ENCODE measurements at regions not wholly inside any gene's neighbourhood (a gene's known extent, or its start where the extent isn't known, plus 50 kb on each side); places are given as distances from the start of the nearest gene placed in this dataset.

- ChIA-PET CTCF (no interaction called here), POLR2A (no interaction called here)
Measured at GRCh38 chr15:70337277-70338186, 239.8 kb upstream of the TLE3 start.

- ChIA-PET POLR2A (no interaction called here), CTCF (no interaction called here)
Measured at GRCh38 chr15:70336425-70337009, 238.8 kb upstream of the TLE3 start.

- POLR2A ChIA-PET, result no interaction called here
- CTCF ChIA-PET, result no interaction called here
Measured at GRCh38 chr15:70334286-70334685, 236.6 kb upstream of the TLE3 start.

- ChIA-PET CTCF (no interaction called here), POLR2A (no interaction called here)
Measured at GRCh38 chr15:70329179-70329578, 231.5 kb upstream of the TLE3 start.

GRCh38 chr15:70328679-70329115 is 231.0 kb upstream of the TLE3 start:
- ChIA-PET POLR2A (no interaction called here), CTCF (no interaction called here)

- ChIA-PET CTCF (no interaction called here), POLR2A (no interaction called here)
Measured at GRCh38 chr15:70327856-70328678, 230.3 kb upstream of the TLE3 start.

- CTCF ChIA-PET, result interaction anchor here (0.6 to 0.7 kb wide), 2 partner anchors 19 to 55 kb away, joined by 3 read pairs; no protein-coding TSS in a partner anchor
- POLR2A ChIA-PET, result no interaction called here
Measured at GRCh38 chr15:70327328-70327855, 229.7 kb upstream of the TLE3 start.

- POLR2A ChIA-PET, result no interaction called here
- CTCF ChIA-PET, result no interaction called here
Measured at GRCh38 chr15:70324001-70324974, 226.6 kb upstream of the TLE3 start.

- ChIA-PET CTCF (no interaction called here), POLR2A (no interaction called here)
Measured at GRCh38 chr15:70323111-70323851, 225.6 kb upstream of the TLE3 start.

- POLR2A ChIA-PET, result no interaction called here
Measured at GRCh38 chr15:70322051-70322668, 224.4 kb upstream of the TLE3 start.

GRCh38 chr15:70321172-70321819 is 223.6 kb upstream of the TLE3 start:
- ChIA-PET CTCF (no interaction called here), POLR2A (no interaction called here)

More at GRCh38 chr15:70322051-70322668, 224.4 kb upstream of the TLE3 start:
- CTCF ChIA-PET, result no interaction called here

GRCh38 chr15:70320482-70320881 is 222.8 kb upstream of the TLE3 start:
- ChIA-PET POLR2A (no interaction called here), CTCF (no interaction called here)

GRCh38 chr15:70320077-70320476 is 222.4 kb upstream of the TLE3 start:
- POLR2A ChIA-PET, result no interaction called here
- CTCF ChIA-PET, result no interaction called here

GRCh38 chr15:70319466-70319865 is 221.7 kb upstream of the TLE3 start:
- ChIA-PET POLR2A (no interaction called here), CTCF (no interaction called here)

GRCh38 chr15:70318594-70319465 is 221.1 kb upstream of the TLE3 start:
- ChIA-PET CTCF (no interaction called here), POLR2A (no interaction called here)

GRCh38 chr15:70316059-70316600 is 218.4 kb upstream of the TLE3 start:
- ChIA-PET POLR2A (interaction anchor here (0.6 kb wide), 1 partner anchor 236 kb away, joined by 3 read pairs; no protein-coding TSS in a partner anchor), CTCF (interaction anchor here (0.6 kb wide), 1 partner anchor 118 kb away, joined by 3 read pairs; no protein-coding TSS in a partner anchor)

Data from activated CD8-positive, alpha-beta memory T cell treated with anti-CD3 and anti-CD28 coated beads for 36 hours (primary cell).